GM12891 (cell line): ENCODE measurements at regions not wholly inside any gene's neighbourhood (a gene's known extent, or its start where the extent isn't known, plus 50 kb on each side); places are given as distances from the start of the nearest gene placed in this dataset.

ENCODE experiments used
- DNase-seq: peaks from one replicate; pipeline ENCODE4 v3.0.0; 2011; ENCODE audit warnings: low spot score; ENCODE audit not compliant: insufficient read length
- FAIRE-seq: peaks from 2 replicates; lab custom pipeline; 2011; peaks lifted over from hg19 to GRCh38; lab: Jason Lieb, UNC
- PAX5 ChIP-seq: IDR thresholded peaks from 2 replicates; pipeline ENCODE4 v1.6.1; 2011; ENCODE audit warnings: low read length, moderate library complexity, mild to moderate bottlenecking; ENCODE audit not compliant: insufficient read depth, severe bottlenecking
- POLR2A ChIP-seq: IDR thresholded peaks from 2 replicates; pipeline ENCODE4 v1.6.1; 2011; ENCODE audit warnings: low read depth, low read length, control low read depth
- POLR2AphosphoS5 ChIP-seq: IDR thresholded peaks from 2 replicates; pipeline ENCODE4 v1.6.1; 2011; ENCODE audit warnings: low read depth, low read length, control low read depth
- POU2F2 ChIP-seq: IDR thresholded peaks from 2 replicates; pipeline ENCODE4 v1.6.1; 2011; ENCODE audit warnings: low read depth, mild to moderate bottlenecking, control low read depth, low read length, moderate library complexity
- SPI1 ChIP-seq: IDR thresholded peaks from 2 replicates; pipeline ENCODE4 v1.6.1; 2011; ENCODE audit warnings: low read depth, low read length, control low read depth
- TAF1 ChIP-seq: IDR thresholded peaks from 2 replicates; pipeline ENCODE4 v1.6.1; 2011; ENCODE audit warnings: low read depth, low read length, control low read depth

GRCh38 chr20:59412875-59413284 is 112.5 kb downstream of the EDN3 start:
- TF ChIP-seq SPI1 (no peak), POU2F2 (no peak)
- DNase-seq (no peak), FAIRE-seq (no peak)

- TF ChIP-seq TAF1, result no peak
- no peak for TF ChIP-seq PAX5
- TF ChIP-seq POLR2A, result no peak
- no peak for TF ChIP-seq POU2F2
- no peak for TF ChIP-seq POLR2AphosphoS5
- TF ChIP-seq SPI1, result no peak
- FAIRE-seq, result no peak
- DNase-seq, result no peak
Observed at GRCh38 chr20:59413326-59413865, 113.0 kb downstream of the EDN3 start.

GRCh38 chr20:59414936-59415623 is 114.7 kb downstream of the EDN3 start:
- TF ChIP-seq POLR2AphosphoS5 (no peak), PAX5 (no peak), TAF1 (no peak), POU2F2 (no peak), SPI1 (no peak), POLR2A (no peak)
- DNase-seq, result no peak
- FAIRE-seq, result no peak

- FAIRE-seq (no peak), DNase-seq (no peak)
- TF ChIP-seq PAX5, result no peak
- TF ChIP-seq SPI1, result no peak
- TF ChIP-seq POU2F2, result no peak
- TF ChIP-seq POLR2A, result no peak
- no peak for TF ChIP-seq POLR2AphosphoS5
- no peak for TF ChIP-seq TAF1
Observed at GRCh38 chr20:59416916-59417315, 116.5 kb downstream of the EDN3 start.

- no peak for FAIRE-seq
- TF ChIP-seq POLR2A (no peak), PAX5 (no peak), TAF1 (no peak), POU2F2 (no peak), POLR2AphosphoS5 (no peak), SPI1 (no peak)
- no peak for DNase-seq
Observed at GRCh38 chr20:59421089-59421488, 120.7 kb downstream of the EDN3 start.

GRCh38 chr20:59421920-59422637 is 121.7 kb downstream of the EDN3 start:
- no peak for DNase-seq
- FAIRE-seq, result no peak
- TF ChIP-seq SPI1, result no peak
- TF ChIP-seq POLR2AphosphoS5, result no peak
- TF ChIP-seq POU2F2, result no peak
- no peak for TF ChIP-seq POLR2A
- no peak for TF ChIP-seq PAX5
- TF ChIP-seq TAF1, result no peak

- no peak for TF ChIP-seq SPI1
- no peak for TF ChIP-seq POLR2AphosphoS5
- no peak for TF ChIP-seq TAF1
- no peak for TF ChIP-seq POLR2A
- TF ChIP-seq POU2F2, result no peak
- FAIRE-seq, result no peak
Observed at GRCh38 chr20:59422872-59423544, 122.6 kb downstream of the EDN3 start.

GRCh38 chr20:59424976-59425375 is 124.6 kb downstream of the EDN3 start:
- DNase-seq (no peak), FAIRE-seq (no peak)
- TF ChIP-seq SPI1, result no peak
- TF ChIP-seq PAX5, result no peak

More at GRCh38 chr20:59422872-59423544, 122.6 kb downstream of the EDN3 start:
- DNase-seq, result no peak

- TF ChIP-seq POU2F2, result no peak
- no peak for TF ChIP-seq PAX5
- TF ChIP-seq POLR2AphosphoS5, result no peak
- TF ChIP-seq SPI1, result no peak
- TF ChIP-seq POLR2A, result no peak
- no peak for TF ChIP-seq TAF1
- DNase-seq, result no peak
- no peak for FAIRE-seq
Observed at GRCh38 chr20:59425572-59425971, 125.2 kb downstream of the EDN3 start.

- TF ChIP-seq SPI1, result no peak
- no peak for TF ChIP-seq POU2F2
- no peak for TF ChIP-seq TAF1
- TF ChIP-seq POLR2AphosphoS5, result no peak
- TF ChIP-seq POLR2A, result no peak
- TF ChIP-seq PAX5, result no peak
- DNase-seq, result no peak
- no peak for FAIRE-seq
Observed at GRCh38 chr20:59428006-59428405, 127.6 kb downstream of the EDN3 start.
